ENCODE measurements at regions not wholly inside any gene's neighbourhood (a gene's known extent, or its start where the extent isn't known, plus 50 kb on each side); places are given as distances from the start of the nearest gene placed in this dataset.

DNA sequence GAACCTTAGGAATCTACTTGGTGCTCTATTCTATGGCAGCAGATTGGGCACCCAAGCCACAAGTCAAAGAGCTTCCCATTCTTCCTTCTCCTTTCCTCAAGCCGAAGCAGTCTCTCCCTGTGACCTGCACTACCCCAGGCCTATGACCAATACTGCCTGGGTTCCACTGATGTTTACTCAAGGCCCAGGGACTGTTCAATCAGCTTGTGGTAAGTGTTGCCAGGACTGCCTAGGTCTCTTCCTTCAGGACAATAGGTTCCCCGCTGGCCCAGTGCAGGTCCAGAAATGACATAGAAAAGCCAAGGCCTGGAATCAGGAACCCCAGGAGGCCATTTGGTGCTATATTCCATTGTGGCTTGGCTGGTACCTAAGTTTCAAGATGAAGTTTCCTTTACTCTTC is 397.9 kb downstream of the ZIC4 start:
- TF ChIP-seq, protein P1, sequence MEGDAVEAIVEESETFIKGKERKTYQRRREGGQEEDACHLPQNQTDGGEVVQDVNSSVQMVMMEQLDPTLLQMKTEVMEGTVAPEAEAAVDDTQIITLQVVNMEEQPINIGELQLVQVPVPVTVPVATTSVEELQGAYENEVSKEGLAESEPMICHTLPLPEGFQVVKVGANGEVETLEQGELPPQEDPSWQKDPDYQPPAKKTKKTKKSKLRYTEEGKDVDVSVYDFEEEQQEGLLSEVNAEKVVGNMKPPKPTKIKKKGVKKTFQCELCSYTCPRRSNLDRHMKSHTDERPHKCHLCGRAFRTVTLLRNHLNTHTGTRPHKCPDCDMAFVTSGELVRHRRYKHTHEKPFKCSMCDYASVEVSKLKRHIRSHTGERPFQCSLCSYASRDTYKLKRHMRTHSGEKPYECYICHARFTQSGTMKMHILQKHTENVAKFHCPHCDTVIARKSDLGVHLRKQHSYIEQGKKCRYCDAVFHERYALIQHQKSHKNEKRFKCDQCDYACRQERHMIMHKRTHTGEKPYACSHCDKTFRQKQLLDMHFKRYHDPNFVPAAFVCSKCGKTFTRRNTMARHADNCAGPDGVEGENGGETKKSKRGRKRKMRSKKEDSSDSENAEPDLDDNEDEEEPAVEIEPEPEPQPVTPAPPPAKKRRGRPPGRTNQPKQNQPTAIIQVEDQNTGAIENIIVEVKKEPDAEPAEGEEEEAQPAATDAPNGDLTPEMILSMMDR (IDR thresholded peaks at IDR 0.05) = no peak
- TF ChIP-seq SMC3 (IDR thresholded peaks at IDR 0.05; ENCODE audit: low read depth, low read length) (no peak), POLR2AphosphoS5 (IDR thresholded peaks at IDR 0.05; ENCODE audit: low read depth, low read length) (no peak), EZH2phosphoT487 (IDR thresholded peaks at IDR 0.05; ENCODE audit: borderline replicate concordance, low read depth) (no peak), FOXJ3 (CRISPR knock-in tag; IDR thresholded peaks at IDR 0.05) (no peak), RCOR1 (IDR thresholded peaks at IDR 0.05; ENCODE audit: low read length) (no peak), MXI1 (IDR thresholded peaks at IDR 0.05; ENCODE audit: low read depth, low read length) (no peak), RFX5 (IDR thresholded peaks at IDR 0.05; ENCODE audit: low read length) (no peak)

Measured in SK-N-SH (cell line).